IPS-18a (cell line): ENCODE measurements at regions not wholly inside any gene's neighbourhood (a gene's known extent, or its start where the extent isn't known, plus 50 kb on each side); places are given as distances from the start of the nearest gene placed in this dataset.
"Not testable (repeated sequence)": the region's sequence is repeated elsewhere in the genome, so short reads cannot be mapped to it uniquely, and the experiment has no call there.

Experiments used
- H3K27ac ChIP-seq: one replicate; pipeline ENCODE4 v1.5.1; 2013; ENCODE audit warnings: low read length
- H3K27me3 ChIP-seq: one replicate; pipeline ENCODE4 v1.6.1; 2013; ENCODE audit warnings: mild to moderate bottlenecking, low read length; ENCODE audit not compliant: control insufficient read depth, insufficient read depth
- H3K36me3 ChIP-seq: one replicate; pipeline ENCODE4 v1.6.1; 2013; ENCODE audit warnings: low read depth, low read length; ENCODE audit not compliant: control insufficient read depth
- H3K4me1 ChIP-seq: one replicate; pipeline ENCODE4 v1.6.1; 2013; ENCODE audit warnings: low read depth, low read length; ENCODE audit not compliant: control insufficient read depth
- H3K4me3 ChIP-seq: one replicate; pipeline ENCODE4 v1.5.1; 2013; ENCODE audit warnings: low read length
- H3K9ac ChIP-seq: one replicate; pipeline ENCODE4 v1.6.1; 2013; ENCODE audit warnings: mild to moderate bottlenecking, low read length, moderate library complexity
- H3K9me3 ChIP-seq: one replicate; pipeline ENCODE4 v1.6.1; 2013; ENCODE audit warnings: low read depth, low read length; ENCODE audit not compliant: control insufficient read depth

- Histone ChIP-seq H3K27ac (no peak overlapping the region), H3K36me3 (no peaks in the 10 kb centered on the region), H3K9me3 (no peaks in the 10 kb centered on the region), H3K4me3 (no peak overlapping the region), H3K27me3 (no peaks in the 10 kb centered on the region), H3K9ac (no peak overlapping the region), H3K4me1 (no peaks in the 10 kb centered on the region)
These were observed 80.7 kb downstream of the TFAP2B start for GRCh38 chr6:50899306-50899870.

GRCh38 chr6:50902260-50902659 is 83.6 kb downstream of the TFAP2B start:
- H3K9ac ChIP-seq: no peak overlapping the region
- H3K27me3 ChIP-seq: no peaks in the 10 kb centered on the region
- H3K9me3 ChIP-seq: no peaks in the 10 kb centered on the region
- no peak overlapping the region for H3K4me3 ChIP-seq
- H3K27ac ChIP-seq: no peak overlapping the region
- H3K4me1 ChIP-seq: no peaks in the 10 kb centered on the region
- no peaks in the 10 kb centered on the region for H3K36me3 ChIP-seq

GRCh38 chr6:50905297-50905696 is 86.6 kb downstream of the TFAP2B start:
- no peak overlapping the region for H3K27ac ChIP-seq
- H3K9ac ChIP-seq: no peak overlapping the region
- H3K9me3 ChIP-seq: no peaks in the 10 kb centered on the region
- no peaks in the 10 kb centered on the region for H3K27me3 ChIP-seq
- H3K4me1 ChIP-seq: no peaks in the 10 kb centered on the region
- H3K36me3 ChIP-seq: no peaks in the 10 kb centered on the region
- H3K4me3 ChIP-seq: no peak overlapping the region

- H3K4me3 ChIP-seq: no peak overlapping the region
- no peaks in the 10 kb centered on the region for H3K27me3 ChIP-seq
- H3K9me3 ChIP-seq: no peaks in the 10 kb centered on the region
- H3K36me3 ChIP-seq: no peaks in the 10 kb centered on the region
- H3K27ac ChIP-seq: no peak overlapping the region
- H3K9ac ChIP-seq: no peak overlapping the region
- no peaks in the 10 kb centered on the region for H3K4me1 ChIP-seq
These were observed 88.9 kb downstream of the TFAP2B start for GRCh38 chr6:50907565-50907964.

- Histone ChIP-seq H3K27ac (no peak overlapping the region), H3K9ac (no peak overlapping the region), H3K27me3 (no peaks in the 10 kb centered on the region), H3K4me3 (no peak overlapping the region), H3K36me3 (no peaks in the 10 kb centered on the region), H3K4me1 (no peaks in the 10 kb centered on the region), H3K9me3 (no peaks in the 10 kb centered on the region)
These were observed 94.6 kb downstream of the TFAP2B start for GRCh38 chr6:50913105-50913770.

GRCh38 chr6:50921378-50921777 is 102.7 kb downstream of the TFAP2B start:
- H3K27me3 ChIP-seq, H3K9me3 ChIP-seq, H3K36me3 ChIP-seq, H3K4me3 ChIP-seq, H3K9ac ChIP-seq, H3K4me1 ChIP-seq, H3K27ac ChIP-seq: not testable (repeated sequence)

- no peak overlapping the region for H3K27ac ChIP-seq
- no peak overlapping the region for H3K4me3 ChIP-seq
- H3K4me1 ChIP-seq: peaks cover 5% of the 10 kb centered on the region
- H3K36me3 ChIP-seq: no peaks in the 10 kb centered on the region
- no peak overlapping the region for H3K9ac ChIP-seq
- H3K27me3 ChIP-seq: no peaks in the 10 kb centered on the region
- H3K9me3 ChIP-seq: no peaks in the 10 kb centered on the region
These were observed 103.3 kb downstream of the TFAP2B start for GRCh38 chr6:50921968-50922367.

GRCh38 chr6:50922579-50923525 is 104.2 kb downstream of the TFAP2B start:
- Histone ChIP-seq H3K36me3 (no peaks in the 10 kb centered on the region), H3K4me1 (peaks cover 5% of the 10 kb centered on the region), H3K27me3 (no peaks in the 10 kb centered on the region), H3K27ac (no peak overlapping the region), H3K9ac (no peak overlapping the region), H3K4me3 (no peak overlapping the region), H3K9me3 (no peaks in the 10 kb centered on the region)

GRCh38 chr6:50924758-50925157 is 106.1 kb downstream of the TFAP2B start:
- H3K27ac ChIP-seq: no peak overlapping the region
- no peaks in the 10 kb centered on the region for H3K36me3 ChIP-seq
- peaks cover 11% of the 10 kb centered on the region for H3K4me1 ChIP-seq
- no peak overlapping the region for H3K4me3 ChIP-seq
- no peak overlapping the region for H3K9ac ChIP-seq
- H3K27me3 ChIP-seq: no peaks in the 10 kb centered on the region
- no peaks in the 10 kb centered on the region for H3K9me3 ChIP-seq

- no peaks in the 10 kb centered on the region for H3K27me3 ChIP-seq
- peaks cover 11% of the 10 kb centered on the region for H3K4me1 ChIP-seq
- no peak overlapping the region for H3K27ac ChIP-seq
- no peak overlapping the region for H3K9ac ChIP-seq
- no peaks in the 10 kb centered on the region for H3K36me3 ChIP-seq
- H3K4me3 ChIP-seq: no peak overlapping the region
- no peaks in the 10 kb centered on the region for H3K9me3 ChIP-seq
These were observed 106.9 kb downstream of the TFAP2B start for GRCh38 chr6:50925548-50925947.

- no peaks in the 10 kb centered on the region for H3K9me3 ChIP-seq
- no peak overlapping the region for H3K4me3 ChIP-seq
- no peaks in the 10 kb centered on the region for H3K27me3 ChIP-seq
- no peak overlapping the region for H3K9ac ChIP-seq
- no peak overlapping the region for H3K27ac ChIP-seq
- peaks cover 11% of the 10 kb centered on the region for H3K4me1 ChIP-seq
- no peaks in the 10 kb centered on the region for H3K36me3 ChIP-seq
These were observed 107.3 kb downstream of the TFAP2B start for GRCh38 chr6:50925981-50926380.
